ENCODE measurements at regions not wholly inside any gene's neighbourhood (a gene's known extent, or its start where the extent isn't known, plus 50 kb on each side); places are given as distances from the start of the nearest gene placed in this dataset.

GRCh38 chr5:88613051-88613450 is 269.9 kb downstream of the MEF2C start:
- DNase-seq: no peak

GRCh38 chr5:88610586-88610985 is 272.4 kb downstream of the MEF2C start:
- DNase-seq: no peak

GRCh38 chr5:88607492-88607891 is 275.5 kb downstream of the MEF2C start:
- DNase-seq: no peak

GRCh38 chr5:88606626-88607025 is 276.4 kb downstream of the MEF2C start:
- DNase-seq: no peak

- no peak for DNase-seq
These were observed 276.8 kb downstream of the MEF2C start for GRCh38 chr5:88606173-88606572.

- DNase-seq: no peak
These were observed 280.4 kb downstream of the MEF2C start for GRCh38 chr5:88602584-88602983.

GRCh38 chr5:88594441-88594840 is 288.5 kb downstream of the MEF2C start:
- DNase-seq: no peak

GRCh38 chr5:88588609-88589008 is 294.4 kb downstream of the MEF2C start:
- no peak for DNase-seq

- DNase-seq: no peak
These were observed 299.5 kb downstream of the MEF2C start for GRCh38 chr5:88583471-88583870.

- peak; percentile 20 for DNase-seq
These were observed 289.7 kb upstream of the TMEM161B start for GRCh38 chr5:88558366-88558765.

- DNase-seq: no peak
These were observed 289.2 kb upstream of the TMEM161B start for GRCh38 chr5:88557881-88558280.

- no peak for DNase-seq
These were observed 288.5 kb upstream of the TMEM161B start for GRCh38 chr5:88557131-88557530.

GRCh38 chr5:88556406-88556805 is 287.8 kb upstream of the TMEM161B start:
- DNase-seq: no peak

- peak; percentile 88 for DNase-seq
These were observed 287.0 kb upstream of the TMEM161B start for GRCh38 chr5:88555674-88556073.

GRCh38 chr5:88553986-88554385 is 285.3 kb upstream of the TMEM161B start:
- no peak for DNase-seq

- no peak for DNase-seq
These were observed 284.7 kb upstream of the TMEM161B start for GRCh38 chr5:88553136-88553875.

GRCh38 chr5:88552426-88552825 is 283.8 kb upstream of the TMEM161B start:
- DNase-seq: no peak

GRCh38 chr5:88551724-88552345 is 283.2 kb upstream of the TMEM161B start:
- DNase-seq: peak; percentile 54

- DNase-seq: no peak
These were observed 282.1 kb upstream of the TMEM161B start for GRCh38 chr5:88550736-88551135.

GRCh38 chr5:88548136-88548805 is 279.6 kb upstream of the TMEM161B start:
- no peak for DNase-seq

GRCh38 chr5:88545338-88545737 is 276.7 kb upstream of the TMEM161B start:
- DNase-seq: no peak

GRCh38 chr5:88544671-88545070 is 276.0 kb upstream of the TMEM161B start:
- DNase-seq: no peak

- DNase-seq: no peak
These were observed 275.5 kb upstream of the TMEM161B start for GRCh38 chr5:88544136-88544645.

GRCh38 chr5:88542786-88543185 is 274.1 kb upstream of the TMEM161B start:
- no peak for DNase-seq

Data from NCI-H1048 (cell line).